K562 (cell line): ENCODE measurements at regions not wholly inside any gene's neighbourhood (a gene's known extent, or its start where the extent isn't known, plus 50 kb on each side); places are given as distances from the start of the nearest gene placed in this dataset.

Experiments
- ARID2 ChIP-seq: fragments of 450-650 bp; IDR thresholded peaks from 2 replicates; pipeline ENCODE4 v1.6.1; 2017; ENCODE audit warnings: antibody characterized with exemption, mild to moderate bottlenecking
- CTCF ChIP-seq, 3 experiments: IDR thresholded peaks in 2 of 3; conservative IDR thresholded peaks in 1 of 3; 2 replicates each; pipeline ENCODE4 v1.5.1; 2011 to 2012; ENCODE audit warnings: low read length in 3 of 3, mild to moderate bottlenecking in 3 of 3, control low read depth in 2 of 3, improper control_type of control experiment in 1 of 3, inconsistent platforms in 1 of 3, low read depth in 1 of 3, mixed read lengths in 1 of 3, moderate library complexity in 1 of 3; ENCODE audit not compliant: insufficient read depth in 2 of 3
- EP300 ChIP-seq: IDR thresholded peaks from 2 replicates; pipeline ENCODE4 v1.6.1; 2012; ENCODE audit warnings: low read length, improper control_type of control experiment
- MEF2D ChIP-seq: conservative IDR thresholded peaks from 2 replicates; pipeline ENCODE4 v1.6.1; 2016; ENCODE audit warnings: low read depth, missing genetic modification characterization, missing compliant biosample characterization
- ZBTB33 ChIP-seq: sonication (generic); formaldehyde crosslinking; IDR thresholded peaks from 2 replicates; pipeline ENCODE4 v1.8.1; 2023; ENCODE audit warnings: mild to moderate bottlenecking, missing genetic modification reagents
- ZNF197 ChIP-seq: fragments of 200-800 bp; sonication (Bioruptor generic); IDR thresholded peaks from 2 replicates; pipeline ENCODE4 v1.6.1; 2016; ENCODE audit warnings: low read depth, missing genetic modification characterization, missing compliant biosample characterization

GRCh38 chrX:137366018-137366633, 199.8 kb upstream of the ZIC3 start:
- TF ChIP-seq CTCF (IDR thresholded peaks at IDR 0.05 in 2 of 3, conservative IDR thresholded peaks at IDR 0.05 in 1 of 3; ENCODE audit: insufficient read depth in 2 of 3, low read depth in 1 of 3, low read length in 3 of 3) (no peak), ZNF197 (no peak), MEF2D (no peak), ARID2 (no peak), ZBTB33 (CRISPR knock-in tag) (no peak), EP300 (no peak)
